HEK293 (cell line): ENCODE measurements at regions not wholly inside any gene's neighbourhood (a gene's known extent, or its start where the extent isn't known, plus 50 kb on each side); places are given as distances from the start of the nearest gene placed in this dataset.

ENCODE experiments used
- CTCF ChIA-PET: fragments of 350-600 bp; formaldehyde crosslinking; extraction: SDS; loops from one replicate; lab custom pipeline; 2021; ENCODE audit warnings: antibody characterized with exemption; lab: Yijun Ruan, JAX
- POLR2A ChIA-PET: fragments of 300-600 bp; formaldehyde crosslinking; extraction: SDS; loops from one replicate; lab custom pipeline; 2020; ENCODE audit warnings: antibody characterized with exemption, inconsistent platforms; lab: Yijun Ruan, JAX
- H3K27ac ChIP-seq: fragments of 200-500 bp; sonication (Bioruptor generic); 2 replicates; pipeline ENCODE4 v1.5.1; 2014; ENCODE audit warnings: low read depth, low read length, control low read depth, inconsistent platforms; ENCODE audit errors: extremely low read depth
- H3K36me3 ChIP-seq, 2 experiments: fragments of 200-500 bp in 1 of 2; sonication (Bioruptor generic) in 1 of 2; 1 replicate in 1 of 2; 2 replicates in 1 of 2; pipeline ENCODE4 v1.5.1; 2014 to 2017; ENCODE audit warnings: inconsistent platforms in 2 of 2, low read length in 2 of 2; ENCODE audit not compliant: control insufficient read depth in 2 of 2, insufficient read depth in 1 of 2
- H3K4me1 ChIP-seq: fragments of 200-500 bp; sonication (Bioruptor generic); 2 replicates; pipeline ENCODE4 v1.5.1; 2014; ENCODE audit warnings: mild to moderate bottlenecking, low read length, inconsistent platforms; ENCODE audit not compliant: control insufficient read depth, insufficient read depth
- H3K4me3 ChIP-seq: 2 replicates; pipeline ENCODE4 v1.5.1; 2011; ENCODE audit warnings: low read depth, mild to moderate bottlenecking, control low read depth, low read length, moderate library complexity
- H3K9me3 ChIP-seq: fragments of 200-500 bp; sonication (Bioruptor generic); 2 replicates; pipeline ENCODE4 v1.5.1; 2014; ENCODE audit warnings: low read depth, low read length, inconsistent platforms; ENCODE audit not compliant: control insufficient read depth, insufficient read depth
- ATF2 ChIP-seq: fragments of 450-650 bp; formaldehyde crosslinking; IDR thresholded peaks from 2 replicates; pipeline ENCODE4 v1.5.1; 2016; ENCODE audit warnings: missing biosample characterization, missing genetic modification characterization, low read depth
- GLIS1 ChIP-seq: fragments of 450-650 bp; formaldehyde crosslinking; IDR thresholded peaks from 2 replicates; pipeline ENCODE4 v1.5.1; 2016; ENCODE audit warnings: missing biosample characterization, missing genetic modification characterization
- HIC1 ChIP-seq: fragments of 450-650 bp; formaldehyde crosslinking; IDR thresholded peaks from 2 replicates; pipeline ENCODE4 v1.5.1; 2016; ENCODE audit warnings: missing biosample characterization, missing genetic modification characterization
- KLF16 ChIP-seq: fragments of 450-650 bp; formaldehyde crosslinking; IDR thresholded peaks from 2 replicates; pipeline ENCODE4 v1.5.1; 2017; ENCODE audit warnings: missing biosample characterization, missing genetic modification characterization
- PRDM10 ChIP-seq: fragments of 450-650 bp; formaldehyde crosslinking; IDR thresholded peaks from 2 replicates; pipeline ENCODE4 v1.5.1; 2016; ENCODE audit warnings: missing biosample characterization, missing genetic modification characterization
- SP2 ChIP-seq: fragments of 450-650 bp; formaldehyde crosslinking; IDR thresholded peaks from 2 replicates; pipeline ENCODE4 v1.5.1; 2016; ENCODE audit warnings: missing biosample characterization, missing genetic modification characterization
- YY2 ChIP-seq: fragments of 450-650 bp; formaldehyde crosslinking; IDR thresholded peaks from 2 replicates; pipeline ENCODE4 v1.5.1; 2016; ENCODE audit warnings: missing biosample characterization, missing genetic modification characterization
- ZFHX2 ChIP-seq: fragments of 450-650 bp; formaldehyde crosslinking; conservative IDR thresholded peaks from 2 replicates; pipeline ENCODE4 v1.5.1; 2016; ENCODE audit warnings: missing biosample characterization, missing genetic modification characterization
- ZFP37 ChIP-seq: fragments of 450-650 bp; formaldehyde crosslinking; IDR thresholded peaks from 2 replicates; pipeline ENCODE4 v1.5.1; 2016; ENCODE audit warnings: missing biosample characterization, missing genetic modification characterization
- ZFP41 ChIP-seq: fragments of 450-650 bp; formaldehyde crosslinking; IDR thresholded peaks from 2 replicates; pipeline ENCODE4 v1.5.1; 2016; ENCODE audit warnings: missing biosample characterization, missing genetic modification characterization, borderline replicate concordance
- ZNF114 ChIP-seq: fragments of 450-650 bp; formaldehyde crosslinking; IDR thresholded peaks from 2 replicates; pipeline ENCODE4 v1.5.0; 2017; ENCODE audit warnings: missing biosample characterization, missing genetic modification characterization
- ZNF174 ChIP-seq: fragments of 450-650 bp; formaldehyde crosslinking; IDR thresholded peaks from 2 replicates; pipeline ENCODE4 v1.5.0; 2017; ENCODE audit warnings: missing biosample characterization, mild to moderate bottlenecking, missing genetic modification characterization
- ZNF19 ChIP-seq: fragments of 450-650 bp; formaldehyde crosslinking; IDR thresholded peaks from 2 replicates; pipeline ENCODE4; 2016; ENCODE audit warnings: missing biosample characterization, missing genetic modification characterization, low read depth
- ZNF223 ChIP-seq: fragments of 450-650 bp; formaldehyde crosslinking; IDR thresholded peaks from 2 replicates; pipeline ENCODE4 v1.5.1; 2016; ENCODE audit warnings: missing biosample characterization, missing genetic modification characterization
- ZNF23 ChIP-seq: fragments of 450-650 bp; formaldehyde crosslinking; IDR thresholded peaks from 2 replicates; pipeline ENCODE4 v1.5.1; 2016; ENCODE audit warnings: missing biosample characterization, missing genetic modification characterization, borderline replicate concordance
- ZNF302 ChIP-seq: fragments of 450-650 bp; formaldehyde crosslinking; IDR thresholded peaks from 2 replicates; pipeline ENCODE4 v1.5.1; 2016; ENCODE audit warnings: missing biosample characterization, missing genetic modification characterization, low read depth
- ZNF324 ChIP-seq: fragments of 450-650 bp; formaldehyde crosslinking; IDR thresholded peaks from 2 replicates; pipeline ENCODE4 v1.5.1; 2016; ENCODE audit warnings: missing biosample characterization, missing genetic modification characterization
- ZNF473 ChIP-seq: fragments of 450-650 bp; formaldehyde crosslinking; IDR thresholded peaks from 2 replicates; pipeline ENCODE4 v1.5.1; 2017; ENCODE audit warnings: missing biosample characterization, missing genetic modification characterization
- ZNF558 ChIP-seq: fragments of 450-650 bp; formaldehyde crosslinking; IDR thresholded peaks from 2 replicates; pipeline ENCODE4 v1.5.1; 2016; ENCODE audit warnings: missing biosample characterization, missing genetic modification characterization
- ZNF580 ChIP-seq: fragments of 450-650 bp; formaldehyde crosslinking; IDR thresholded peaks from 2 replicates; pipeline ENCODE4 v1.5.1; 2016; ENCODE audit warnings: missing biosample characterization, missing genetic modification characterization
- ZNF596 ChIP-seq: fragments of 450-650 bp; IDR thresholded peaks from 2 replicates; pipeline ENCODE4 v1.5.0; 2018; ENCODE audit warnings: missing biosample characterization, mild to moderate bottlenecking, missing genetic modification characterization, moderate library complexity
- ZNF624 ChIP-seq: fragments of 450-650 bp; formaldehyde crosslinking; IDR thresholded peaks from 2 replicates; pipeline ENCODE4 v1.5.1; 2017; ENCODE audit warnings: missing biosample characterization, missing genetic modification characterization
- ZNF830 ChIP-seq: fragments of 450-650 bp; IDR thresholded peaks from 2 replicates; pipeline ENCODE4 v1.5.0; 2018; ENCODE audit warnings: missing biosample characterization, missing genetic modification characterization, low read depth, mild to moderate bottlenecking, moderate library complexity
- ZSCAN5A ChIP-seq: fragments of 450-650 bp; formaldehyde crosslinking; IDR thresholded peaks from 2 replicates; pipeline ENCODE4 v1.5.1; 2016; ENCODE audit warnings: missing biosample characterization, missing genetic modification characterization

GRCh38 chr12:32987512-32987911 lies 90.9 kb upstream of the PKP2 start:
- H3K27ac ChIP-seq: no peak overlapping the region
- TF ChIP-seq ZNF558 (tag by site-specific recombination) (no peak), ZFHX2 (tag by site-specific recombination) (no peak), ZNF473 (no peak), ZNF324 (tag by site-specific recombination) (no peak), ZNF19 (tag by site-specific recombination) (no peak), HIC1 (tag by site-specific recombination) (no peak), ZNF174 (tag by site-specific recombination) (no peak), ATF2 (tag by site-specific recombination) (no peak), ZNF596 (no peak), ZNF580 (tag by site-specific recombination) (no peak), ZNF302 (tag by site-specific recombination) (no peak), ZNF23 (tag by site-specific recombination) (no peak), ZNF223 (tag by site-specific recombination) (no peak), PRDM10 (tag by site-specific recombination) (no peak), SP2 (tag by site-specific recombination) (no peak), YY2 (no peak), GLIS1 (tag by site-specific recombination) (no peak)
- no peaks in the 10 kb centered on the region for H3K36me3 ChIP-seq
- peaks cover 9% of the 10 kb centered on the region for H3K4me1 ChIP-seq
- no peak overlapping the region for H3K4me3 ChIP-seq
- POLR2A ChIA-PET: no interaction called here
- CTCF ChIA-PET: no interaction called here
- H3K9me3 ChIP-seq: no peaks in the 10 kb centered on the region

- no peaks in the 10 kb centered on the region for H3K9me3 ChIP-seq
- peaks cover 10% of the 10 kb centered on the region; the same call in 1 of the 2 replicates for H3K4me1 ChIP-seq
- CTCF ChIA-PET: interaction anchor here (0.6 kb wide), 2 partner anchors 34 to 1568 kb away, joined by 3 read pairs; no protein-coding TSS in a partner anchor
Measured at GRCh38 chr12:32983968-32984367, 87.4 kb upstream of the PKP2 start.

More at GRCh38 chr12:32983968-32984367, 87.4 kb upstream of the PKP2 start:
- TF ChIP-seq ZSCAN5A (no peak), ZFP41 (tag by site-specific recombination) (no peak), ZFP37 (tag by site-specific recombination) (no peak), KLF16 (tag by site-specific recombination) (no peak), ZNF830 (no peak), ZNF624 (no peak), ZNF114 (no peak)
- H3K4me3 ChIP-seq: no peak overlapping the region
- no peaks in the 10 kb centered on the region for H3K36me3 ChIP-seq
- POLR2A ChIA-PET: no interaction called here
- H3K27ac ChIP-seq: no peak overlapping the region
